GM19043 (cell line): ENCODE measurements at regions not wholly inside any gene's neighbourhood (a gene's known extent, or its start where the extent isn't known, plus 50 kb on each side); places are given as distances from the start of the nearest gene placed in this dataset.
"Not testable (repeated sequence)": the region's sequence is repeated elsewhere in the genome, so short reads cannot be mapped to it uniquely, and the experiment has no call there.

Experiments
- ATAC-seq: cut with Tn5 transposase; IDR thresholded peaks from one replicate; pipeline ENCODE4 v1.9.1; 2021; ENCODE audit warnings: low read depth; ENCODE audit not compliant: unreplicated experiment

- ATAC-seq: no peak
Observed at GRCh38 chr6:142631517-142632385, 313.2 kb downstream of the HIVEP2 start.

- no peak for ATAC-seq
Observed at GRCh38 chr6:142633317-142633716, 311.7 kb downstream of the HIVEP2 start.

GRCh38 chr6:142635130-142635529 lies 309.8 kb downstream of the HIVEP2 start:
- ATAC-seq: no peak

- no peak for ATAC-seq
Observed at GRCh38 chr6:142637624-142638351, 307.2 kb downstream of the HIVEP2 start.

GRCh38 chr6:142642651-142643050 lies 302.3 kb downstream of the HIVEP2 start:
- no peak for ATAC-seq

- no peak for ATAC-seq
Observed at GRCh38 chr6:142644866-142645265, 300.1 kb downstream of the HIVEP2 start.

- no peak for ATAC-seq
Observed at GRCh38 chr6:142645663-142646062, 299.3 kb downstream of the HIVEP2 start.

GRCh38 chr6:142647449-142648035 lies 297.4 kb downstream of the HIVEP2 start:
- ATAC-seq: no peak

- ATAC-seq: no peak
Observed at GRCh38 chr6:142648036-142648451, 296.9 kb downstream of the HIVEP2 start.

- ATAC-seq: no peak
Observed at GRCh38 chr6:142648526-142648925, 296.4 kb downstream of the HIVEP2 start.

GRCh38 chr6:142649438-142650234 lies 295.3 kb downstream of the HIVEP2 start:
- ATAC-seq: not testable (repeated sequence)

- ATAC-seq: no peak
Observed at GRCh38 chr6:142651384-142651783, 293.6 kb downstream of the HIVEP2 start.

GRCh38 chr6:142653710-142654420 lies 291.1 kb downstream of the HIVEP2 start:
- ATAC-seq: no peak

GRCh38 chr6:142659661-142660060 lies 285.3 kb downstream of the HIVEP2 start:
- no peak for ATAC-seq

- ATAC-seq: no peak
Observed at GRCh38 chr6:142665393-142665792, 279.6 kb downstream of the HIVEP2 start.

- ATAC-seq: no peak
Observed at GRCh38 chr6:142666599-142667185, 278.3 kb downstream of the HIVEP2 start.

- no peak for ATAC-seq
Observed at GRCh38 chr6:142669471-142670351, 275.3 kb downstream of the HIVEP2 start.

- ATAC-seq: peak; percentile 94
Observed at GRCh38 chr6:142671791-142672190, 273.2 kb downstream of the HIVEP2 start.

GRCh38 chr6:142675517-142675916 lies 269.5 kb downstream of the HIVEP2 start:
- ATAC-seq: no peak
